Hippocampal formation (tissue), 2 donors: ENCODE measurements at regions not wholly inside any gene's neighbourhood (a gene's known extent, or its start where the extent isn't known, plus 50 kb on each side); places are given as distances from the start of the nearest gene placed in this dataset.

Experiments
- DNase-seq, 2 donors: peaks; one replicate each; lab custom pipeline; 2025; lab: John Stamatoyannopoulos, UW

DNA sequence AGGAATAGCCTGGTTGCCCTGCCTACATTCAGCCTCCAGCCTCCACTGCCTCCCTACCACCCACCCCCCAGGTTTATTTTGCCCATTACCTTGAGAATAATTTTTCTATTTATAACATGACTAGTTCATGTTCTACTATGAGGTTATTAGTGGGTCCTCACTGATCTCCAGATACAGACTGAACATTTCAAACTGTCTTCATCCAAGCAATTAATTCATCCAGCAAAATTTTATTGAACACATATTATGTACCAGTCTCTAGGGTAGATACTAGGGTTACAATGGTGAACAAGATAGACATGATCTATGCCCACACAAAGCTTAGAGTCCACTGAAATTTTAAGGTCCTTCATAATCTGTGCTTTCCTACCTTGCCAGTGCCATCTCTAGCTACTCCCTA is 51.6 kb upstream of the FHIP2A start:
- DNase-seq = no peak

- DNase-seq = no peak
Measured at GRCh38 chr10:114771157-114771556, 50.4 kb upstream of the FHIP2A start.

DNA sequence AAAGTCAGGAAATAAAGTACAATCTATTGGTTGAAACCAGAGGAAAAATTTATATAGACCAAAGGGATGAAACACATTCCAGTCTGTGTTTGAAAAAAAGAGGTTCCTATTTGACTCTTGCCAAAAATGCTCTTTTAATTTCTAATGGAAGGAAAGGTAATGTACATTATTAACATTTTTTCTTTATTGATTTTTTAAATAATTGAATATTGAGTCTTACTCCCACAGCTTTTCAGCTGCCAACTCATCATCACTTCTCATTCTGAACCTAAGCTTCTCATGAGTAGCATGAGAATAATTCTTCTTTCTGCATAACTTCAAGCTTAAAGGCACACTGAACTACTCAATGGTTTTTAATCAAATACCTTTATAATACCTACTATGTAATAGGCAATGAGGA is 49.8 kb upstream of the FHIP2A start:
- no peak for DNase-seq
